ENCODE measurements at regions not wholly inside any gene's neighbourhood (a gene's known extent, or its start where the extent isn't known, plus 50 kb on each side); places are given as distances from the start of the nearest gene placed in this dataset.

- TF ChIP-seq CTCF (IDR thresholded peaks at IDR 0.05) (no peak), POLR2A (IDR thresholded peaks at IDR 0.05) (no peak)
Observed at GRCh38 chr2:221817878-221818277, 245.8 kb upstream of the EPHA4 start.
